ENCODE measurements at regions not wholly inside any gene's neighbourhood (a gene's known extent, or its start where the extent isn't known, plus 50 kb on each side); places are given as distances from the start of the nearest gene placed in this dataset.
"Not testable (repeated sequence)": the region's sequence is repeated elsewhere in the genome, so short reads cannot be mapped to it uniquely, and the experiment has no call there.

- Mint-ChIP-seq H3K9me3 (no peaks in the 10 kb centered on the region), H3K4me3 (no peak overlapping the region), H3K27ac (no peak overlapping the region), H3K4me1 (ENCODE audit: low read depth) (no peaks in the 10 kb centered on the region), H3K36me3 (ENCODE audit: low read depth) (no peaks in the 10 kb centered on the region), H3K27me3 (ENCODE audit: low read depth) (peaks cover 7% of the 10 kb centered on the region)
- intact Hi-C loops (cut with micrococcal nuclease) = no loop called here
- no peak for DNase-seq
- CTCF ChIA-PET = no interaction called here
Observed at GRCh38 chr9:75483636-75484035, 395.3 kb downstream of the OSTF1 start.

GRCh38 chr9:75487856-75488718 is 399.8 kb downstream of the OSTF1 start:
- Mint-ChIP-seq H3K36me3 (ENCODE audit: low read depth) (no peaks in the 10 kb centered on the region), H3K27me3 (ENCODE audit: low read depth) (peaks cover 11% of the 10 kb centered on the region), H3K4me3 (no peak overlapping the region), H3K27ac (no peak overlapping the region), H3K4me1 (ENCODE audit: low read depth) (no peaks in the 10 kb centered on the region), H3K9me3 (no peaks in the 10 kb centered on the region)
- intact Hi-C loops (cut with micrococcal nuclease) = no loop called here
- CTCF ChIA-PET = no interaction called here
- DNase-seq = no peak

DNA sequence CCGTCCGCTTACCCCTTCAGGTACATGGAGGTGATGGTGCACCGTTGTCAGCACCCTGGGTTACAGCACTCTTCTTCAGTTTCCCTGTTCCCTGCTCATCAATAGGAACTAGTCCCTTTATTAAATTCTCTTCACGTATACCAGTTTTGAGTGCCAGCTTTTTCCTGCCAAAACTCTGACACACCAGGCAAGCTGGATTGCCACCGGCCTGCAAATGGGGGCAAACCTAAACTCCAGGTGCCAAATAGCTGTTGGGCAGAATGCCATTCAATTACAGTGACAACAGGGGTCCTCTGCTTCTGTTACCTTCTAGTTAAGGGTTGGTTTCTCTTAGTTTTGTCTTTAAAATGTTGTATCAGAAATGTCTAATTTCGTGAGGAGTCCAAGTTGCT is 400.4 kb downstream of the OSTF1 start:
- CTCF ChIA-PET = no interaction called here
- no peaks in the 10 kb centered on the region for H3K9me3 Mint-ChIP-seq
- no peaks in the 10 kb centered on the region for H3K4me1 Mint-ChIP-seq (ENCODE audit: low read depth)
- intact Hi-C loops (cut with micrococcal nuclease) = no loop called here
- H3K4me3 Mint-ChIP-seq = no peak overlapping the region
- DNase-seq = no peak
- H3K36me3 Mint-ChIP-seq (ENCODE audit: low read depth) = no peaks in the 10 kb centered on the region
- no peak overlapping the region for H3K27ac Mint-ChIP-seq
- H3K27me3 Mint-ChIP-seq (ENCODE audit: low read depth) = peaks cover 11% of the 10 kb centered on the region

DNA sequence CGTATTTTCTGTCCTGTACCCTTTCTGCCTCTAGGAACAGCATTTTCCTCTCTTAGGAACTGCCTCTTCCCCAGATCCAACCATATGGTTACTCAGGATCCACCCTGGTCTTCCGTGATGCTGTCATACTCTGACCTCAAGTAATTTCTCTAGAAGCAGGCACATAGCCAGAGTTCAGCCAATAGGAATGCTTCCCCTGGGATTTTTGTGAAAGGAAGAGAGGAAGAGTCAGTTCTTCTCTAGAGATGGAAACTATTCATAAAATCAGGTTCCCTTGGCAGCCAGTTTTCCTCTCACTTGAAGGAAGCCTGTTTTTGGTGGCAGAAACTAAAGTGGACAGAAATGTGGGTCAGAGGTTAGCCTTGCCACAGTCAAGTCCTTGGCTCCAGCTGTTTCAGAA is 400.1 kb upstream of the PCSK5 start:
- H3K4me3 Mint-ChIP-seq = no peak overlapping the region
- H3K9me3 Mint-ChIP-seq = no peaks in the 10 kb centered on the region
- DNase-seq = no peak
- CTCF ChIA-PET = no interaction called here
- H3K27ac Mint-ChIP-seq = no peak overlapping the region
- no peaks in the 10 kb centered on the region for H3K4me1 Mint-ChIP-seq (ENCODE audit: low read depth)
- peaks cover 9% of the 10 kb centered on the region for H3K27me3 Mint-ChIP-seq (ENCODE audit: low read depth)
- intact Hi-C loops (cut with micrococcal nuclease) = no loop called here
- no peaks in the 10 kb centered on the region for H3K36me3 Mint-ChIP-seq (ENCODE audit: low read depth)

DNA sequence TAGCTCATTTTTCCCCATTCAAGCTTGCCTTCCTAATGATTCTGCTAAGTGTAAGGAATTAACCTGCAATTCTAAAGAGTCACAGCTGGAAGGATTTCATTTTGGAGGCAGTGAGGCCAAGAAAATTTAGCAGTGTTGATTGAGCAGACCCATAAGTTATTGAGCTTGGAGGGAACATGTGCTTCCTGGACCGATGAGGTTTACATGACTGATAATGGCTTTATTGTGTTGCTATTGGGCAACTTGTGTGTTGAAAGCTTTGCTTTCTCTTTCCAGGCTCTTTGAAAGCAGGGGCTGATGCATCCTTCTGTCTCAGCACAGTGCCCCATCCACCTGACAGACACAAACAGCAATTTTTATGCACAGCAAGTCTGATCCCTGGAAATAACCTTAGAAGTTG is 398.9 kb upstream of the PCSK5 start:
- Mint-ChIP-seq H3K27ac (no peak overlapping the region), H3K27me3 (ENCODE audit: low read depth) (peaks cover 6% of the 10 kb centered on the region)
- CTCF ChIA-PET = no interaction called here

DNA sequence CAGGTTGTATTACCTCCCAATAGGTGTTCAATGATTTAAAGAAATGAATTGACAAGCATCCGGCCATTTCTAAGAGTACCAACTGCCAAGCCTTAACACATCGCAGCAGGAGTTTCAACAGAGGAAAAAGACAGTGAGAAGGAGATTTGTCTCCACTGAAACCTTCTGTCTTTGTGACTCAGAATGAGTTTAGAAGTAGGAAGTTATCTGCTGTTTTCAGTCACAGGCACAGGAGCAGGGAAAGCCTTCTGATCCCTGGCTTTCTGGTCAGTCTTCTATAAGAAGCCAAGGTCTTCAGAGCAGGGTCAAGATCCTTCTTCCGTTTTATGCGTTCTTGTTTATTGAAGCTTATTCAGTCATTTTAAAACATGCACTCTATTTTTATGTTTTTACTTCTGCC is 390.7 kb upstream of the PCSK5 start:
- H3K4me1 Mint-ChIP-seq (ENCODE audit: low read depth) = no peaks in the 10 kb centered on the region
- no peaks in the 10 kb centered on the region for H3K9me3 Mint-ChIP-seq
- H3K36me3 Mint-ChIP-seq (ENCODE audit: low read depth) = no peaks in the 10 kb centered on the region
- H3K27me3 Mint-ChIP-seq (ENCODE audit: low read depth) = peaks cover 10% of the 10 kb centered on the region
- H3K4me3 Mint-ChIP-seq = no peak overlapping the region
- intact Hi-C loops (cut with micrococcal nuclease) = no loop called here
- H3K27ac Mint-ChIP-seq = no peak overlapping the region
- CTCF ChIA-PET = no interaction called here
- no peak for DNase-seq

More for the DNA sequence above, 398.9 kb upstream of the PCSK5 start:
- no peak overlapping the region for H3K4me3 Mint-ChIP-seq
- no peaks in the 10 kb centered on the region for H3K4me1 Mint-ChIP-seq (ENCODE audit: low read depth)
- intact Hi-C loops (cut with micrococcal nuclease) = no loop called here
- DNase-seq = no peak
- no peaks in the 10 kb centered on the region for H3K36me3 Mint-ChIP-seq (ENCODE audit: low read depth)
- no peaks in the 10 kb centered on the region for H3K9me3 Mint-ChIP-seq

- CTCF ChIA-PET = no interaction called here
- Mint-ChIP-seq H3K4me1 (ENCODE audit: low read depth) (no peaks in the 10 kb centered on the region), H3K4me3 (no peak overlapping the region), H3K9me3 (no peaks in the 10 kb centered on the region), H3K27ac (no peak overlapping the region), H3K27me3 (ENCODE audit: low read depth) (peaks cover 10% of the 10 kb centered on the region), H3K36me3 (ENCODE audit: low read depth) (no peaks in the 10 kb centered on the region)
- no peak for DNase-seq
- intact Hi-C loops (cut with micrococcal nuclease) = no loop called here
Observed at GRCh38 chr9:75500479-75500878, 390.0 kb upstream of the PCSK5 start.

DNA sequence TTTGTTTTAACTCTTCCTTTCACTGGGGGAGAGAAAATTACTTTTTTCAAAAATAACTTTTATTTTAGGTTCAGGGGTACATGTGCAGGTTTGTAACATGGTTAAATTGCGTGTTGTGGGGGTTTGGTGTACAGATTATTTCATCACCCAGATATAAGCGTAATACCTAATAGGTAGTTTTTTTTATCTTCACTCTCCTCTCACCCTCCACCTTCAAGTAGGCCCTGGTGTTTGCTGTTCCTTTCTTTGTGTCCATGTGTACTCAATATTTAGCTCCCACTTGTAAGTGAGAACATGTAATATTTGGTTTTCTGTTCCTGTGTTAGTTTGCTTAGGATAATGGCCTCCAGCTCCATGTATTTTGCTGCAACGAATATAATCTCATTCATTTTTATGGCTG is 389.5 kb upstream of the PCSK5 start:
- DNase-seq; H3K27ac Mint-ChIP-seq; intact Hi-C loops (cut with micrococcal nuclease); H3K36me3 Mint-ChIP-seq (ENCODE audit: low read depth); CTCF ChIA-PET; H3K9me3 Mint-ChIP-seq; H3K4me3 Mint-ChIP-seq; H3K4me1 Mint-ChIP-seq (ENCODE audit: low read depth): not testable (repeated sequence)
- peaks cover 10% of the 10 kb centered on the region for H3K27me3 Mint-ChIP-seq (ENCODE audit: low read depth)

DNA sequence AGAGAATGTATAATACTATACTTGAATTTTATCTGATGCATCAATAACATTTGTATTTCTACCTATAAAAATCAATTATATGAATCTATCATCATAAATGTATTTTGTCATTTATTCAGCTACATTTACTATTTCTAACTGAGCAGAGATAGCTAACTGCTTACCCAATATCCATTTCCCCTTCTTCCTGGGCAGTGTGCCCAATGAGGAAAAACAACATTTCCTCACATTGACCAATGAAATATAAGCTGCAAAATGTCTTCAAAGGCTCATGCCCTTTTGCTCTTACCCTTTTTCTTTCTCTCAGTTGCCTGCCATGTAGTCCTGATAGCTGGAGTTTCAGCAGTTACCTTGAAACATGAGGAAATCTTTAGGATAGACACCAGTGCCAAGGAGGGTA is 385.8 kb upstream of the PCSK5 start:
- no peak for DNase-seq

DNA sequence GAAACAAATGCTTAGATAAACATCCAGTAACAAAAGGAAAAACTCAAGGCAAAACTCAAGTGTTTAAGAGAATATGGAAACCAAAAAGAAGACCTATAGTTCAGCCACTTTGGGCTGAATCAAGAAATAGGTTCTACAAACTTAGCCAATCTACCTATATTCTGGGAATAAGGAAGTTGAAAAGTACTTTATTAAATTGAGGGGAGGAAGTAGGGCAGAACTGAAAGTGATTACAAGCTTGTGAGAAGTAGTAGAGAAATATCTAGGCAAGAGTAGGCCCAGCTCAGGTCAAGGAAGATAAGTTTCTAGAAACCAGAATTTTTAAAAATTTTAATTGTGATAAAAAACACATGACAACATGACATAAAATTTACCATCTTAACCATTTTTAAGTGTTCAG is 384.8 kb upstream of the PCSK5 start:
- Mint-ChIP-seq H3K4me1 (ENCODE audit: low read depth) (no peaks in the 10 kb centered on the region), H3K27me3 (ENCODE audit: low read depth) (peaks cover 10% of the 10 kb centered on the region), H3K9me3 (peaks cover 2% of the 10 kb centered on the region), H3K27ac (no peak overlapping the region), H3K4me3 (no peak overlapping the region), H3K36me3 (ENCODE audit: low read depth) (no peaks in the 10 kb centered on the region)
- no peak for DNase-seq
- CTCF ChIA-PET = no interaction called here
- intact Hi-C loops (cut with micrococcal nuclease) = no loop called here

More for the DNA sequence above, 385.8 kb upstream of the PCSK5 start:
- Mint-ChIP-seq H3K27me3 (ENCODE audit: low read depth) (peaks cover 10% of the 10 kb centered on the region), H3K36me3 (ENCODE audit: low read depth) (no peaks in the 10 kb centered on the region), H3K27ac (no peak overlapping the region), H3K9me3 (peaks cover 2% of the 10 kb centered on the region), H3K4me1 (ENCODE audit: low read depth) (no peaks in the 10 kb centered on the region), H3K4me3 (no peak overlapping the region)
- CTCF ChIA-PET = no interaction called here
- intact Hi-C loops (cut with micrococcal nuclease) = no loop called here

DNA sequence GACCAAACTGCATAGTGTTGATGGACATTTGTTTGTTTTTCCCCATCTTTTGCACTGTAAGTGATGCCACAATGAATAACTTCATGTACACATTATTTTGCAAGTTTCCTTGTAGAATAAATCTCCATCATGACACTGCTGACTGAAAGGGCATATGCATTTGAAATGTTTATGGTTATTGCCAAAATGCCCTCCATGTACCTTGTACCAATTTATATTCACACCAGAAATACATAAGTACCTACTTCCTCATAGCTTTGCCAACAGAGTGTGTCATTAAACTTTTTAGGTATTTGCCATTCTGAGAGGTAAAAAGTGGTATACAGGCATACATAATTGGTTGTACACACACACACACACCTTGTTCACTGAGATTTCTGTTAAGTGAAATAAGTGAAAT is 361.0 kb upstream of the PCSK5 start:
- H3K4me1 Mint-ChIP-seq (ENCODE audit: low read depth) = no peaks in the 10 kb centered on the region
- H3K9me3 Mint-ChIP-seq = no peaks in the 10 kb centered on the region
- CTCF ChIA-PET = no interaction called here
- peaks cover 5% of the 10 kb centered on the region for H3K27me3 Mint-ChIP-seq (ENCODE audit: low read depth)
- intact Hi-C loops (cut with micrococcal nuclease) = no loop called here
- H3K27ac Mint-ChIP-seq = no peak overlapping the region
- no peak for DNase-seq
- H3K4me3 Mint-ChIP-seq = no peak overlapping the region
- no peaks in the 10 kb centered on the region for H3K36me3 Mint-ChIP-seq (ENCODE audit: low read depth)

- Mint-ChIP-seq H3K9me3 (no peaks in the 10 kb centered on the region), H3K4me3 (no peak overlapping the region), H3K4me1 (ENCODE audit: low read depth) (no peaks in the 10 kb centered on the region), H3K36me3 (ENCODE audit: low read depth) (no peaks in the 10 kb centered on the region), H3K27ac (no peak overlapping the region), H3K27me3 (ENCODE audit: low read depth) (peaks cover 5% of the 10 kb centered on the region)
- CTCF ChIA-PET = no interaction called here
- intact Hi-C loops (cut with micrococcal nuclease) = no loop called here
- DNase-seq = no peak
Observed at GRCh38 chr9:75531588-75531987, 358.9 kb upstream of the PCSK5 start.

- H3K4me3 Mint-ChIP-seq = no peak overlapping the region
- DNase-seq = no peak
- CTCF ChIA-PET = no interaction called here
- no peaks in the 10 kb centered on the region for H3K36me3 Mint-ChIP-seq (ENCODE audit: low read depth)
- H3K27me3 Mint-ChIP-seq (ENCODE audit: low read depth) = peaks cover 5% of the 10 kb centered on the region
- H3K27ac Mint-ChIP-seq = no peak overlapping the region
- H3K4me1 Mint-ChIP-seq (ENCODE audit: low read depth) = no peaks in the 10 kb centered on the region
- intact Hi-C loops (cut with micrococcal nuclease) = no loop called here
- H3K9me3 Mint-ChIP-seq = no peaks in the 10 kb centered on the region
Observed at GRCh38 chr9:75532233-75533050, 358.0 kb upstream of the PCSK5 start.

Data from activated naive CD4-positive, alpha-beta T cell treated with anti-CD3 and anti-CD28 coated beads for 36 hours (primary cell).